Activated CD8-positive, alpha-beta memory T cell treated with anti-CD3 and anti-CD28 coated beads for 36 hours (primary cell): ENCODE measurements at regions not wholly inside any gene's neighbourhood (a gene's known extent, or its start where the extent isn't known, plus 50 kb on each side); places are given as distances from the start of the nearest gene placed in this dataset.

Experiments used
- CTCF ChIA-PET: fragments of 350-600 bp; sonication (Branson Sonifier 250); formaldehyde crosslinking; loops from one replicate; lab custom pipeline; 2021; ENCODE audit warnings: antibody characterized with exemption; lab: Charles Lee
- POLR2A ChIA-PET: fragments of 350-600 bp; sonication (Branson Sonifier 250); formaldehyde crosslinking; loops from one replicate; lab custom pipeline; 2021; ENCODE audit warnings: antibody characterized with exemption; lab: Charles Lee

- POLR2A ChIA-PET: no interaction called here
- CTCF ChIA-PET: no interaction called here
Measured at GRCh38 chr20:59400708-59401107, 100.3 kb downstream of the EDN3 start.

- POLR2A ChIA-PET: no interaction called here
Measured at GRCh38 chr20:59402681-59403080, 102.3 kb downstream of the EDN3 start.

GRCh38 chr20:59403261-59403961 is 103.0 kb downstream of the EDN3 start:
- ChIA-PET CTCF (interaction anchor here (0.7 to 2.3 kb wide), 8 partner anchors 9 to 533 kb away, joined by 3 to 11 read pairs (median 4); no protein-coding TSS in a partner anchor), POLR2A (no interaction called here)

More at GRCh38 chr20:59402681-59403080, 102.3 kb downstream of the EDN3 start:
- CTCF ChIA-PET: interaction anchor here (1.1 to 2.3 kb wide), 2 partner anchors 11 to 533 kb away, joined by 3 to 5 read pairs; no protein-coding TSS in a partner anchor

GRCh38 chr20:59403962-59404314 is 103.5 kb downstream of the EDN3 start:
- CTCF ChIA-PET: interaction anchor here (0.7 to 2.3 kb wide), 8 partner anchors 9 to 534 kb away, joined by 3 to 11 read pairs (median 4); no protein-coding TSS in a partner anchor
- POLR2A ChIA-PET: no interaction called here

- POLR2A ChIA-PET: no interaction called here
- CTCF ChIA-PET: interaction anchor here (1.2 to 2.3 kb wide), 5 partner anchors 9 to 535 kb away, joined by 3 to 11 read pairs (median 5); no protein-coding TSS in a partner anchor
Measured at GRCh38 chr20:59404749-59405148, 104.3 kb downstream of the EDN3 start.

- ChIA-PET CTCF (interaction anchor here (0.9 to 2.2 kb wide), 4 partner anchors 8 to 184 kb away, joined by 4 to 11 read pairs (median 6); no protein-coding TSS in a partner anchor), POLR2A (no interaction called here)
Measured at GRCh38 chr20:59405226-59406200, 105.1 kb downstream of the EDN3 start.

- ChIA-PET CTCF (no interaction called here), POLR2A (no interaction called here)
Measured at GRCh38 chr20:59406446-59406845, 106.0 kb downstream of the EDN3 start.

- ChIA-PET CTCF (no interaction called here), POLR2A (no interaction called here)
Measured at GRCh38 chr20:59411170-59411569, 110.8 kb downstream of the EDN3 start.

- ChIA-PET POLR2A (no interaction called here), CTCF (no interaction called here)
Measured at GRCh38 chr20:59411589-59411988, 111.2 kb downstream of the EDN3 start.

- ChIA-PET POLR2A (no interaction called here), CTCF (no interaction called here)
Measured at GRCh38 chr20:59412181-59412580, 111.8 kb downstream of the EDN3 start.

GRCh38 chr20:59412875-59413284 is 112.5 kb downstream of the EDN3 start:
- ChIA-PET POLR2A (no interaction called here), CTCF (interaction anchor here (1.4 kb wide), 1 partner anchor 9 kb away, joined by 4 read pairs; no protein-coding TSS in a partner anchor)

- ChIA-PET POLR2A (no interaction called here), CTCF (interaction anchor here (1.4 kb wide), 1 partner anchor 9 kb away, joined by 4 read pairs; no protein-coding TSS in a partner anchor)
Measured at GRCh38 chr20:59413326-59413865, 113.0 kb downstream of the EDN3 start.

GRCh38 chr20:59414936-59415623 is 114.7 kb downstream of the EDN3 start:
- CTCF ChIA-PET: interaction anchor here (0.5 to 1.3 kb wide), 3 partner anchors 11 to 411 kb away, joined by 3 to 4 read pairs (median 3); no protein-coding TSS in a partner anchor
- POLR2A ChIA-PET: no interaction called here

GRCh38 chr20:59416916-59417315 is 116.5 kb downstream of the EDN3 start:
- POLR2A ChIA-PET: no interaction called here
- CTCF ChIA-PET: no interaction called here

- ChIA-PET CTCF (no interaction called here), POLR2A (no interaction called here)
Measured at GRCh38 chr20:59421089-59421488, 120.7 kb downstream of the EDN3 start.

- POLR2A ChIA-PET: no interaction called here
- CTCF ChIA-PET: interaction anchor here (0.5 kb wide), 1 partner anchor 199 kb away, joined by 3 read pairs; no protein-coding TSS in a partner anchor
Measured at GRCh38 chr20:59421920-59422637, 121.7 kb downstream of the EDN3 start.

- ChIA-PET POLR2A (no interaction called here), CTCF (no interaction called here)
Measured at GRCh38 chr20:59422872-59423544, 122.6 kb downstream of the EDN3 start.

GRCh38 chr20:59424976-59425375 is 124.6 kb downstream of the EDN3 start:
- POLR2A ChIA-PET: no interaction called here
- CTCF ChIA-PET: no interaction called here
